GM12892 (cell line): ENCODE measurements at regions not wholly inside any gene's neighbourhood (a gene's known extent, or its start where the extent isn't known, plus 50 kb on each side); places are given as distances from the start of the nearest gene placed in this dataset.

Experiments
- POLR2A ChIP-seq: IDR thresholded peaks from 2 replicates; pipeline ENCODE4 v1.6.1; 2011; ENCODE audit warnings: low read depth, low read length, control low read depth
- POLR2AphosphoS5 ChIP-seq: IDR thresholded peaks from 2 replicates; pipeline ENCODE4 v1.6.1; 2011; ENCODE audit warnings: low read depth, low read length, control low read depth

- TF ChIP-seq POLR2AphosphoS5 (no peak), POLR2A (no peak)
These were observed 95.5 kb downstream of the ANKRD10 start for GRCh38 chr13:110819203-110820014.
